ENCODE measurements at regions not wholly inside any gene's neighbourhood (a gene's known extent, or its start where the extent isn't known, plus 50 kb on each side); places are given as distances from the start of the nearest gene placed in this dataset.

DNA sequence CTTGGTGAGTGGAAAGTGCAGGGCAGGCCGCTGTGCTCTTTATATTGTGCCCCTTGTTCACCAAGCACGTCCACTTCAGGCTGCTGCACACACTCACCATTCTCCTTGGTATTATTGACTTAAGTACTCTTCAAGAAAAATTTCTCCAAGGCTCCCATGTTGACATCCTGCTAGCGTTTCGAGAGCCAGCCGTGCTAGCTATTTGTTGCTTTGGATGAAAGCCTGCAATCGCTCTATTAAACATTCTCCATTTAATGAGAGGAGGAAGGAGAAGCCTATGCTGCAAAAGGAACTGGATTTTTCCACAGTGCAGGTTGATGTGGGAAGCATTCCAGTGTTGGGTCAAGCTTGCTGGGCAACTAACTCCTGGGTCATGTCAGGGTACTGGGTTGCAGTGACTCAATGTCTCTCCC, 113.5 kb downstream of the CD83 start:
- TF ChIP-seq, protein P1, sequence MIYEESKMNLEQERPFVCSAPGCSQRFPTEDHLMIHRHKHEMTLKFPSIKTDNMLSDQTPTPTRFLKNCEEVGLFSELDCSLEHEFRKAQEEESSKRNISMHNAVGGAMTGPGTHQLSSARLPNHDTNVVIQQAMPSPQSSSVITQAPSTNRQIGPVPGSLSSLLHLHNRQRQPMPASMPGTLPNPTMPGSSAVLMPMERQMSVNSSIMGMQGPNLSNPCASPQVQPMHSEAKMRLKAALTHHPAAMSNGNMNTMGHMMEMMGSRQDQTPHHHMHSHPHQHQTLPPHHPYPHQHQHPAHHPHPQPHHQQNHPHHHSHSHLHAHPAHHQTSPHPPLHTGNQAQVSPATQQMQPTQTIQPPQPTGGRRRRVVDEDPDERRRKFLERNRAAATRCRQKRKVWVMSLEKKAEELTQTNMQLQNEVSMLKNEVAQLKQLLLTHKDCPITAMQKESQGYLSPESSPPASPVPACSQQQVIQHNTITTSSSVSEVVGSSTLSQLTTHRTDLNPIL (CRISPR knock-in tag; IDR thresholded peaks at IDR 0.05; ENCODE audit: low read depth) = no peak
- no peak for TF ChIP-seq RARB (CRISPR knock-in tag; IDR thresholded peaks at IDR 0.05)
- TF ChIP-seq OSR1 (CRISPR knock-in tag; IDR thresholded peaks at IDR 0.05) = no peak
- no peak for TF ChIP-seq TCF4 (CRISPR knock-in tag; IDR thresholded peaks at IDR 0.05; ENCODE audit: borderline replicate concordance)
- no peak for TF ChIP-seq CSDC2 (CRISPR knock-in tag; IDR thresholded peaks at IDR 0.05)
- TF ChIP-seq, protein P2, sequence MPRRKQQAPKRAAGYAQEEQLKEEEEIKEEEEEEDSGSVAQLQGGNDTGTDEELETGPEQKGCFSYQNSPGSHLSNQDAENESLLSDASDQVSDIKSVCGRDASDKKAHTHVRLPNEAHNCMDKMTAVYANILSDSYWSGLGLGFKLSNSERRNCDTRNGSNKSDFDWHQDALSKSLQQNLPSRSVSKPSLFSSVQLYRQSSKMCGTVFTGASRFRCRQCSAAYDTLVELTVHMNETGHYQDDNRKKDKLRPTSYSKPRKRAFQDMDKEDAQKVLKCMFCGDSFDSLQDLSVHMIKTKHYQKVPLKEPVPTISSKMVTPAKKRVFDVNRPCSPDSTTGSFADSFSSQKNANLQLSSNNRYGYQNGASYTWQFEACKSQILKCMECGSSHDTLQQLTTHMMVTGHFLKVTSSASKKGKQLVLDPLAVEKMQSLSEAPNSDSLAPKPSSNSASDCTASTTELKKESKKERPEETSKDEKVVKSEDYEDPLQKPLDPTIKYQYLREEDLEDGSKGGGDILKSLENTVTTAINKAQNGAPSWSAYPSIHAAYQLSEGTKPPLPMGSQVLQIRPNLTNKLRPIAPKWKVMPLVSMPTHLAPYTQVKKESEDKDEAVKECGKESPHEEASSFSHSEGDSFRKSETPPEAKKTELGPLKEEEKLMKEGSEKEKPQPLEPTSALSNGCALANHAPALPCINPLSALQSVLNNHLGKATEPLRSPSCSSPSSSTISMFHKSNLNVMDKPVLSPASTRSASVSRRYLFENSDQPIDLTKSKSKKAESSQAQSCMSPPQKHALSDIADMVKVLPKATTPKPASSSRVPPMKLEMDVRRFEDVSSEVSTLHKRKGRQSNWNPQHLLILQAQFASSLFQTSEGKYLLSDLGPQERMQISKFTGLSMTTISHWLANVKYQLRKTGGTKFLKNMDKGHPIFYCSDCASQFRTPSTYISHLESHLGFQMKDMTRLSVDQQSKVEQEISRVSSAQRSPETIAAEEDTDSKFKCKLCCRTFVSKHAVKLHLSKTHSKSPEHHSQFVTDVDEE (CRISPR knock-in tag; IDR thresholded peaks at IDR 0.05) = no peak
- TF ChIP-seq, protein P3, sequence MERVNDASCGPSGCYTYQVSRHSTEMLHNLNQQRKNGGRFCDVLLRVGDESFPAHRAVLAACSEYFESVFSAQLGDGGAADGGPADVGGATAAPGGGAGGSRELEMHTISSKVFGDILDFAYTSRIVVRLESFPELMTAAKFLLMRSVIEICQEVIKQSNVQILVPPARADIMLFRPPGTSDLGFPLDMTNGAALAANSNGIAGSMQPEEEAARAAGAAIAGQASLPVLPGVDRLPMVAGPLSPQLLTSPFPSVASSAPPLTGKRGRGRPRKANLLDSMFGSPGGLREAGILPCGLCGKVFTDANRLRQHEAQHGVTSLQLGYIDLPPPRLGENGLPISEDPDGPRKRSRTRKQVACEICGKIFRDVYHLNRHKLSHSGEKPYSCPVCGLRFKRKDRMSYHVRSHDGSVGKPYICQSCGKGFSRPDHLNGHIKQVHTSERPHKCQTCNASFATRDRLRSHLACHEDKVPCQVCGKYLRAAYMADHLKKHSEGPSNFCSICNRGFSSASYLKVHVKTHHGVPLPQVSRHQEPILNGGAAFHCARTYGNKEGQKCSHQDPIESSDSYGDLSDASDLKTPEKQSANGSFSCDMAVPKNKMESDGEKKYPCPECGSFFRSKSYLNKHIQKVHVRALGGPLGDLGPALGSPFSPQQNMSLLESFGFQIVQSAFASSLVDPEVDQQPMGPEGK (CRISPR knock-in tag; IDR thresholded peaks at IDR 0.05; ENCODE audit: borderline replicate concordance) = no peak
